HG03565 (cell line): ENCODE measurements at regions not wholly inside any gene's neighbourhood (a gene's known extent, or its start where the extent isn't known, plus 50 kb on each side); places are given as distances from the start of the nearest gene placed in this dataset.
"Not testable (repeated sequence)": the region's sequence is repeated elsewhere in the genome, so short reads cannot be mapped to it uniquely, and the experiment has no call there.

Experiments
- ATAC-seq: cut with Tn5 transposase; IDR thresholded peaks from one replicate; pipeline ENCODE4 v1.9.1; 2021; ENCODE audit warnings: mild to moderate bottlenecking, moderate library complexity; ENCODE audit not compliant: unreplicated experiment

GRCh38 chr10:53543410-53543809 is 770.8 kb upstream of the MBL2 start:
- ATAC-seq = no peak

GRCh38 chr10:53537508-53537907 is 764.9 kb upstream of the MBL2 start:
- no peak for ATAC-seq

- no peak for ATAC-seq
These were observed 763.7 kb upstream of the MBL2 start for GRCh38 chr10:53536322-53536721.

GRCh38 chr10:53534428-53534827 is 761.8 kb upstream of the MBL2 start:
- ATAC-seq = no peak

GRCh38 chr10:53528974-53529373 is 756.4 kb upstream of the MBL2 start:
- ATAC-seq = no peak

GRCh38 chr10:53521046-53521445 is 748.5 kb upstream of the MBL2 start:
- ATAC-seq = no peak

GRCh38 chr10:53508197-53508596 is 735.6 kb upstream of the MBL2 start:
- ATAC-seq = no peak

- not testable (repeated sequence) for ATAC-seq
These were observed 731.9 kb upstream of the MBL2 start for GRCh38 chr10:53504492-53504891.

- ATAC-seq = no peak
These were observed 719.2 kb upstream of the MBL2 start for GRCh38 chr10:53491774-53492173.

- no peak for ATAC-seq
These were observed 718.0 kb upstream of the MBL2 start for GRCh38 chr10:53490553-53490952.

GRCh38 chr10:53489335-53490182 is 717.0 kb upstream of the MBL2 start:
- ATAC-seq = no peak

- ATAC-seq = no peak
These were observed 714.7 kb upstream of the MBL2 start for GRCh38 chr10:53487019-53487983.

GRCh38 chr10:53485422-53485821 is 712.8 kb upstream of the MBL2 start:
- ATAC-seq = not testable (repeated sequence)

- ATAC-seq = no peak
These were observed 706.8 kb upstream of the MBL2 start for GRCh38 chr10:53479365-53479764.

- ATAC-seq = no peak
These were observed 704.7 kb upstream of the MBL2 start for GRCh38 chr10:53477313-53477675.

GRCh38 chr10:53476650-53477312 is 704.2 kb upstream of the MBL2 start:
- ATAC-seq = no peak

GRCh38 chr10:53469383-53469782 is 696.8 kb upstream of the MBL2 start:
- ATAC-seq = no peak

- ATAC-seq = no peak
These were observed 691.0 kb upstream of the MBL2 start for GRCh38 chr10:53463539-53463938.

GRCh38 chr10:53458007-53458406 is 685.4 kb upstream of the MBL2 start:
- ATAC-seq = no peak

- no peak for ATAC-seq
These were observed 680.6 kb upstream of the MBL2 start for GRCh38 chr10:53453196-53453595.

- ATAC-seq = no peak
These were observed 675.0 kb upstream of the MBL2 start for GRCh38 chr10:53447576-53447975.
